Neural crest cell (in vitro differentiated cells): ENCODE measurements at regions not wholly inside any gene's neighbourhood (a gene's known extent, or its start where the extent isn't known, plus 50 kb on each side); places are given as distances from the start of the nearest gene placed in this dataset.

Source experiments
- DNase-seq: peaks from one replicate; pipeline ENCODE4 v3.0.0; 2021; ENCODE audit warnings: low read depth, mixed read lengths, low spot score
- H3K27ac Mint-ChIP-seq: one replicate; pipeline ENCODE4 v1.8.0; 2021; ENCODE audit warnings: mild to moderate bottlenecking, mixed read lengths; ENCODE audit not compliant: unreplicated experiment
- H3K27me3 Mint-ChIP-seq: 2 replicates; pipeline ENCODE4 v1.8.0; 2021; ENCODE audit warnings: low read depth, mild to moderate bottlenecking, mixed read lengths
- H3K36me3 Mint-ChIP-seq: 2 replicates; pipeline ENCODE4 v1.8.0; 2021; ENCODE audit warnings: low read depth, mild to moderate bottlenecking, mixed read lengths
- H3K4me1 Mint-ChIP-seq: 2 replicates; pipeline ENCODE4 v1.8.0; 2021; ENCODE audit warnings: mixed read lengths
- H3K4me3 Mint-ChIP-seq: one replicate; pipeline ENCODE4 v1.8.0; 2021; ENCODE audit warnings: mild to moderate bottlenecking, mixed read lengths
- H3K9me3 Mint-ChIP-seq: 2 replicates; pipeline ENCODE4 v1.8.0; 2021; ENCODE audit warnings: mixed read lengths
- CTCF ChIP-seq: fragments of 200-600 bp; sonication (generic); conservative IDR thresholded peaks from 2 replicates; pipeline ENCODE4 v1.5.0; 2021; ENCODE audit warnings: antibody characterized with exemption, mild to moderate bottlenecking

- no peak for TF ChIP-seq CTCF
- Mint-ChIP-seq H3K4me1 (peaks cover 10% of the 10 kb centered on the region), H3K9me3 (peaks cover 3% of the 10 kb centered on the region), H3K36me3 (no peaks in the 10 kb centered on the region), H3K4me3 (no peak overlapping the region), H3K27ac (peak overlapping the region; percentile 70), H3K27me3 (no peaks in the 10 kb centered on the region)
- no peak for DNase-seq
Observed at GRCh38 chr1:212234431-212235395, 50.5 kb upstream of the PPP2R5A start.
